ENCODE measurements at regions not wholly inside any gene's neighbourhood (a gene's known extent, or its start where the extent isn't known, plus 50 kb on each side); places are given as distances from the start of the nearest gene placed in this dataset.

- CTCF ChIA-PET: interaction anchor here (0.6 kb wide), 1 partner anchor 1644 kb away, joined by 3 read pairs; no protein-coding TSS in a partner anchor
- H2AFZ ChIP-seq (replicated peaks; ENCODE audit: low read length, poor library complexity): no peak overlapping the region
- H4K8ac ChIP-seq (ENCODE audit: low read depth in 2 of 2, low read length in 2 of 2): no peak overlapping the region
- POLR2A ChIA-PET (ENCODE audit: unreplicated experiment): no interaction called here
- DNase-seq: no peak
- BruUV-seq (replicated peaks): no TSS peak
- H4K20me1 ChIP-seq (ENCODE audit: insufficient read depth, low read length): no peaks in the 10 kb centered on the region
- no peak overlapping the region for H2AK9ac ChIP-seq (replicated peaks; ENCODE audit: low read depth, low read length, poor library complexity)
- no peak overlapping the region for H3K4me3 ChIP-seq (ENCODE audit: insufficient read depth, low read depth, low read length)
- no peak overlapping the region for H3K27ac ChIP-seq (ENCODE audit: insufficient read depth, low read length)
- no peak for ATAC-seq (ENCODE audit: low read depth)
- H3K23ac ChIP-seq (ENCODE audit: low read depth, low read length): no peak overlapping the region
- H2BK15ac ChIP-seq (ENCODE audit: low read depth, low read length): no peak overlapping the region
- no peak overlapping the region for H2BK5ac ChIP-seq (ENCODE audit: low read depth, low read length, poor library complexity, severe bottlenecking)
- no peaks in the 10 kb centered on the region; the same call in 1 of the 2 replicates for H3K9me1 ChIP-seq (ENCODE audit: insufficient read depth, low read length)
- no peaks in the 10 kb centered on the region; the same call in none of the 2 replicates for H3K27me3 ChIP-seq (ENCODE audit: control insufficient read depth, insufficient read depth, low read length)
- H3K18ac ChIP-seq (ENCODE audit: low read depth, low read length): no peak overlapping the region
- H2AK5ac ChIP-seq (ENCODE audit: low read depth, low read length): no peak overlapping the region
- no CpG with 5 or more reads among the region's 5 CpGs for WGBS, 2 experiments (ENCODE audit: extremely low coverage in 2 of 2, insufficient read length in 1 of 2)
- H3K4me1 ChIP-seq (ENCODE audit: control insufficient read depth, insufficient read depth, low read length): no peaks in the 10 kb centered on the region
- no peak overlapping the region for H3K4ac ChIP-seq (ENCODE audit: low read depth, low read length)
- no peaks in the 10 kb centered on the region for H3K36me3 ChIP-seq (ENCODE audit: control insufficient read depth, insufficient read depth, low read length)
- no peak overlapping the region for H3K4me2 ChIP-seq (ENCODE audit: low read depth, low read length)
- no peaks in the 10 kb centered on the region for H3K9me3 ChIP-seq (ENCODE audit: control insufficient read depth, insufficient read depth, low read length)
- no peak overlapping the region for H2BK120ac ChIP-seq (ENCODE audit: low read depth, low read length)
- H3K14ac ChIP-seq (replicated peaks; ENCODE audit: low read depth, low read length): no peak overlapping the region
- TF ChIP-seq BHLHE40 (IDR thresholded peaks at IDR 0.05; ENCODE audit: low read depth, low read length) (no peak), RAD21 (IDR thresholded peaks at IDR 0.05; ENCODE audit: low read length) (no peak), RFX5 (IDR thresholded peaks at IDR 0.05; ENCODE audit: low read depth, low read length) (no peak), ELK1 (IDR thresholded peaks at IDR 0.05; ENCODE audit: borderline replicate concordance, low read depth, low read length) (no peak), MAZ (IDR thresholded peaks at IDR 0.05; ENCODE audit: borderline replicate concordance, low read depth, low read length) (no peak), NFE2L2 (IDR thresholded peaks at IDR 0.05; ENCODE audit: low read depth, low read length) (no peak), MXI1 (IDR thresholded peaks at IDR 0.05; ENCODE audit: borderline replicate concordance, low read depth, low read length) (no peak), RCOR1 (IDR thresholded peaks at IDR 0.05; ENCODE audit: insufficient replicate concordance, low read length) (no peak), MAFK (IDR thresholded peaks at IDR 0.05; ENCODE audit: low read depth, low read length) (no peak), SMC3 (IDR thresholded peaks at IDR 0.05; ENCODE audit: low read depth, low read length) (no peak), POLR2A (IDR thresholded peaks at IDR 0.05; ENCODE audit: low read depth, low read length) (no peak), FOS (IDR thresholded peaks at IDR 0.05; ENCODE audit: low read depth, low read length) (no peak), CHD1 (IDR thresholded peaks at IDR 0.05; ENCODE audit: low read depth, low read length) (no peak), CEBPB (IDR thresholded peaks at IDR 0.05; ENCODE audit: low read depth, low read length) (no peak)
- TF ChIP-seq, protein P1, sequence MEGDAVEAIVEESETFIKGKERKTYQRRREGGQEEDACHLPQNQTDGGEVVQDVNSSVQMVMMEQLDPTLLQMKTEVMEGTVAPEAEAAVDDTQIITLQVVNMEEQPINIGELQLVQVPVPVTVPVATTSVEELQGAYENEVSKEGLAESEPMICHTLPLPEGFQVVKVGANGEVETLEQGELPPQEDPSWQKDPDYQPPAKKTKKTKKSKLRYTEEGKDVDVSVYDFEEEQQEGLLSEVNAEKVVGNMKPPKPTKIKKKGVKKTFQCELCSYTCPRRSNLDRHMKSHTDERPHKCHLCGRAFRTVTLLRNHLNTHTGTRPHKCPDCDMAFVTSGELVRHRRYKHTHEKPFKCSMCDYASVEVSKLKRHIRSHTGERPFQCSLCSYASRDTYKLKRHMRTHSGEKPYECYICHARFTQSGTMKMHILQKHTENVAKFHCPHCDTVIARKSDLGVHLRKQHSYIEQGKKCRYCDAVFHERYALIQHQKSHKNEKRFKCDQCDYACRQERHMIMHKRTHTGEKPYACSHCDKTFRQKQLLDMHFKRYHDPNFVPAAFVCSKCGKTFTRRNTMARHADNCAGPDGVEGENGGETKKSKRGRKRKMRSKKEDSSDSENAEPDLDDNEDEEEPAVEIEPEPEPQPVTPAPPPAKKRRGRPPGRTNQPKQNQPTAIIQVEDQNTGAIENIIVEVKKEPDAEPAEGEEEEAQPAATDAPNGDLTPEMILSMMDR (conservative IDR thresholded peaks at IDR 0.05; ENCODE audit: low read depth, low read length): no peak
- TF ChIP-seq, protein P2, sequence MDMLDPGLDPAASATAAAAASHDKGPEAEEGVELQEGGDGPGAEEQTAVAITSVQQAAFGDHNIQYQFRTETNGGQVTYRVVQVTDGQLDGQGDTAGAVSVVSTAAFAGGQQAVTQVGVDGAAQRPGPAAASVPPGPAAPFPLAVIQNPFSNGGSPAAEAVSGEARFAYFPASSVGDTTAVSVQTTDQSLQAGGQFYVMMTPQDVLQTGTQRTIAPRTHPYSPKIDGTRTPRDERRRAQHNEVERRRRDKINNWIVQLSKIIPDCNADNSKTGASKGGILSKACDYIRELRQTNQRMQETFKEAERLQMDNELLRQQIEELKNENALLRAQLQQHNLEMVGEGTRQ (IDR thresholded peaks at IDR 0.05; ENCODE audit: low read depth, low read length): no peak
- H4K91ac ChIP-seq (ENCODE audit: insufficient read depth, low read depth, low read length): no peak overlapping the region
- H3K56ac ChIP-seq (ENCODE audit: extremely low read depth, insufficient read depth, low read length): no peak overlapping the region
- intact Hi-C loops (cut with micrococcal nuclease) (no loop called here), dilution Hi-C loops (cut with HindIII; ENCODE audit: low sequenced_read_pairs, unreplicated experiment) (no loop called here), in situ Hi-C loops (cut with MboI; ENCODE audit: low sequenced_read_pairs) (no loop called here)
- no peak overlapping the region for H3K9ac ChIP-seq (ENCODE audit: low read depth, low read length)
- H3K79me1 ChIP-seq (ENCODE audit: low read depth in 1 of 2, low read length in 2 of 2): no peaks in the 10 kb centered on the region
- no peak overlapping the region for H2BK20ac ChIP-seq (ENCODE audit: low read depth, low read length)
- no peak overlapping the region for H4K5ac ChIP-seq (ENCODE audit: low read depth, low read length)
Measured at GRCh38 chr7:46954181-46954580, 627.7 kb downstream of the TNS3 start.

Data from IMR-90 (cell line).